MM.1S (cell line): ENCODE measurements at regions not wholly inside any gene's neighbourhood (a gene's known extent, or its start where the extent isn't known, plus 50 kb on each side); places are given as distances from the start of the nearest gene placed in this dataset.
"Not testable (repeated sequence)": the region's sequence is repeated elsewhere in the genome, so short reads cannot be mapped to it uniquely, and the experiment has no call there.

Experiments
- CTCF ChIP-seq: fragments of 300-600 bp; sonication (generic); IDR thresholded peaks from 2 replicates; pipeline ENCODE4 v1.5.1; 2016; ENCODE audit warnings: antibody characterized with exemption, low read length, mixed read lengths
- EZH2phosphoT487 ChIP-seq: fragments of 300-600 bp; sonication (generic); IDR thresholded peaks from 2 replicates; pipeline ENCODE4 v1.6.1; 2018; ENCODE audit warnings: antibody characterized with exemption, low read length

GRCh38 chr18:14632976-14633375 is 89.6 kb upstream of the POTEC start:
- TF ChIP-seq EZH2phosphoT487, CTCF: not testable (repeated sequence)
